H54 (cell line): ENCODE measurements at regions not wholly inside any gene's neighbourhood (a gene's known extent, or its start where the extent isn't known, plus 50 kb on each side); places are given as distances from the start of the nearest gene placed in this dataset.

ENCODE experiments used
- DNase-seq: peaks from one replicate; pipeline ENCODE4 v3.0.0; 2011; ENCODE audit warnings: low spot score, mixed read lengths; ENCODE audit not compliant: insufficient read length
- FAIRE-seq: peaks from 3 replicates; lab custom pipeline; 2011; peaks lifted over from hg19 to GRCh38; lab: Jason Lieb, UNC
- POLR2A ChIP-seq: IDR thresholded peaks from 2 replicates; pipeline ENCODE4 v1.6.1; 2011; ENCODE audit warnings: low read depth, mild to moderate bottlenecking, low read length

DNA sequence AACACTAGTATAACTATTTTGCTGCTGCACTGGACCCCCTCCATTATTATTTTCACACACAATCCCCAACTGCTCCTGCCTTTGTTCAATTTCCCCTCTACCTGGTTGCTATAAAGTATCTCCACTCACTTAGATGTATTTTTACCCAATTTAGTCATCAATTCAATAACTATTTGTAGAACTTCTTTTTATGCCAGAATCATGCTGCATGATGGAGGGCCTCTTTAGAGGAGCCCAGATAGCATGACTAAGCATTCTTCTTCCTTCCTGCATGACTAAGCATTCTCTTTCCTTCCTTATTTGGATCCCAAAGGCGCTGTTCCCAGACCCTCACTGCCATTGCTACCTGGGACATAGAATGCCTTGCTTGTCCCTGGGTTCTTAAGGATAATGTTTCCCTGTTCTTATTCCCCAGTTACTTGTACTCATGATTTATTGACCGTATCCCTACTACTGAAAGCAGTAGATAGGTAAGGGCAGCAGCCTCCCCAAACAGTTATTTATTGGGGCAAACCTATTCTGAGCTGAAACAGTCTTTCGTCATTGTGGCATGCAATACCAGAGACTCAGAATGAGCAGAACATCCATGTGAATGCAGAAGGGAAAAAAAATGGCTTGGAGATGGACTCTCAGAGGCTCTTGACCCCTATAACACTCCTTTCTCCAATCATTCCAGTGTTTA is 89.3 kb upstream of the AKT3 start:
- no peak for TF ChIP-seq POLR2A
- FAIRE-seq: no peak
- no peak for DNase-seq

DNA sequence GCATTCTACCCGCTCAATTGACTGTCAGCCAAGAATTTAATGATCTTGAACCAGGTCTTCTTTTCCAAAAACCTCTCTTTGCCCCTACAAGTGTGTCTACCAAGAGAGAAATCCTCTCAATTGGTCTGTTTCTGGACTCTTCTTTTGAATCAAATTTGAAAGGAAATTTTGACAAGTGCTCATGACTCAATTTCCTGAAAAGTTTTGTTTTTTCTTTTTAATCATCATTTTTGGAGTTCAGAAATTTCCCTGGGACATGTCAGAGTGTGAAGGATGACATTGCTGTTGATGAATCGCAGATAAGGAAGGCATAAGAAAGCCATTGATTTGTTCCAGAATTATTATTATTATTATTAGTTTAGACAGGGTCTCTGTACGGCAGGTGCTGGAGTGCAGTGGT is 88.2 kb upstream of the AKT3 start:
- DNase-seq: no peak
- TF ChIP-seq POLR2A: no peak
- FAIRE-seq: no peak

DNA sequence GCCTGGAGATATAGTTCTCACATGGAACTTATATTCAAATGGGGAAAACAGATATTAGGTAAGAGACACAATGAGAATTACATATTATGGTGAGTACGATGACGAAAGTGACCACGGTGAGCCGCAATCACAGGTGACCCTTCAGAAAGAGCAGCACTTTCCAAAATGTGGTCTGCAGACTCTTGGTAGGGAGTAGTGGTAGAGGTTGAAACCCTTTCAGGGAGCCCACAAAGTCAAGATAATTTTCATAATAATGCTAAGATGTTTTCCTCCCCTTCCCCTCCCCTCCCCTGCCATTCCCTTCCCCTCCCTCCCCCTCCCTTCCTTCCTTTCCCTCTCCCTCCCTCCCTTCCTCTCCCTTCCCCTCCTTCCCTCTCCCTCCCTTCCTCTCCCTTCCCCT is 83.5 kb upstream of the AKT3 start:
- no peak for TF ChIP-seq POLR2A
- no peak for DNase-seq
- no peak for FAIRE-seq

DNA sequence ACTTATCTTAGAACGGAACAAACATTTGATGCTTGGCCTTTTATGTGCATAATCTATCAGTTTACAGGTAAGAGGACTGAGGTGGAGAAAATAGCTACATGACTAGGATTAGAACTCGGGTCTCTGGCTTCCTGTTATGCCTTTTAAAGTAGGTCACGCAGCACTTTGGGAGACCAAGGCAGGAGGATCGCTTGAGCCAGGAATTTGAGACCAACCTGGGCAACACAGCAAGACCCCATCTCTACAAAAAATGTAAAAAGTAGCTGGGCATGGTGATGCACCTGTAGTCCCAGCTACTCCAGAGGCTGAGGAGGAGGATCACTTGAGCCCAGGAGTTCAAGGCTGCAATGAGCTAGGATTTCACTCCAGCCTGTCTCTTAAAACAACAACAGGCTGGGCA is 81.9 kb upstream of the AKT3 start:
- TF ChIP-seq POLR2A: no peak
- FAIRE-seq (no peak), DNase-seq (no peak)

DNA sequence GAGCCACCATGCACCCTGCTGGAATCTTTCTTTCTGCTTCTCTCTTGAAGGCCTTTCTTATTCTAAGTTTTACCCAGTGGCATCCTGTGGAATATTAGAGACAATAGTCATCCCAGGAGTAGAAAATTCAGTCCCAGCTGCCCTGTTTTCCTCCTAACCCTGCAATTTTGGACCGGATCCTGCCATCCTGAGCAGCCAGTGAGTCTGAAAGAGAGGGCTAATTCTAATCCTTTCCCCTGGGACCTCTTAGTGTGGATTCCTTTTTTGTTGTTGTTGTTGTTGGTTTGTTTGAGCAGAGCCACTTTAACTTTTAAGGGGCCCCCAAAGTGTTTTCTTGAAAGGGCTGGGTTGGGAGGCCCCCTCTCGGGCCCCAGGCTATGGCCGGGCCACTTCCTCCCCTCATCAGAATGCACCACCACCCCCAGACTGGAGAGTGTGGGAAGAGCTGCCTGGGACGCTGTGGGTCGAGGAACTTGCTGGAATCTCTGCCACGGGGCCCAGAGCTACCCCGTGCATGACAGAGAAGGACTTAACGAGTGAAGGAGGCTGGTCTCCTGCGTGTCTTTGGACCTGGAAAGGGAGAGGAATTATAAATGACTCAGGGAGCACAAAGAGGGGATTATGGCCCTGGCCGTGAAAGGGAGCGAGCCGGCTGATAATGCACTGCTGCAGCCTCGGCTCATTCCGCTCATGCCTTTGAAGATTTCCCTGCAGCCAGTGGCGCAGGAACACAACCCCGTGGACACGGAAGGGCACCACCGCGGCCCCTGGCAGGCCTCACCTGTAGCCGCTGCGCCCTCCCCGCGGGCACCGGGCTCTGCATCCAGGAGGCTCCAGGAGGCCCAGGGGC is 81.0 kb upstream of the AKT3 start:
- FAIRE-seq (no peak), DNase-seq (no peak)
- TF ChIP-seq POLR2A: no peak

DNA sequence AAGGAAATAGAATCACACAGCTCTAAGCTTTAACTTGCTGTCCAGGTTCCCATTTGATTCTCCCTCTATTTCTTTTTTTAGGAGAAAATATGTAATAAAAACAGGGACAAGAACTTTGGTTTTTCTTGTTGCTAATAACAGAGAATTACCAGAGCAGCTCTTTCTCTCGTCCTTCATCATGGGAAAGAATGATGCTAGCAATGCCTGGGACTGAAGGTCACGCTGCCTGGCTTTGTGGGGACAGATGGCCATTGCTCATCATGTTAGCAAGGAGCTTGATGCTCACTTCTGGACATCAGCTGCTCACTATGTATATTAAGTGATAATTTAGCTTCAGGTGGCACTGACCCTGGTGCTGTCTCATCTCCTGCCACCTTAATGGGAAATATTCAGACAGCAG is 77.3 kb upstream of the AKT3 start:
- TF ChIP-seq POLR2A: no peak
- DNase-seq (no peak), FAIRE-seq (no peak)

DNA sequence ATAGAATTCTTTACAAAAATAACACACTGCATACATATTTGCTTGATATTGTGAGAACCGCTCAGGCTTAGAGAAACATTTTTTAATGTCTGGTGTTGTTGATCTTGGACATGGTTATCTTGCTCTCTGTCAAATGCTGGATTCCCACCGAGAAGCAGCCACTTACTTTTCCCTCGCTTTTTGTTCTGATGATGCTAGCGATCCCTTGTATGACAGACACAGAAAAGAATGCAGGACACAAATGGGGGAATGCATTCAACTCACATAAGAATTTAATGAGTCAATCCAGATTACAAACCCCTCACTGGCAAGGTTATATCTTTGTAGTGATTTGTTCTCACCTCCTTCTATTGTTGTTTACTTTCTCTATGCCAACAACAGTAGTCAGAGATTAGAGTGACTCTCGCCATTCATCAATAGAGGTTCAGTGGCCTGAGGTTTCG is 76.8 kb upstream of the AKT3 start:
- DNase-seq: peak; percentile 60

DNA sequence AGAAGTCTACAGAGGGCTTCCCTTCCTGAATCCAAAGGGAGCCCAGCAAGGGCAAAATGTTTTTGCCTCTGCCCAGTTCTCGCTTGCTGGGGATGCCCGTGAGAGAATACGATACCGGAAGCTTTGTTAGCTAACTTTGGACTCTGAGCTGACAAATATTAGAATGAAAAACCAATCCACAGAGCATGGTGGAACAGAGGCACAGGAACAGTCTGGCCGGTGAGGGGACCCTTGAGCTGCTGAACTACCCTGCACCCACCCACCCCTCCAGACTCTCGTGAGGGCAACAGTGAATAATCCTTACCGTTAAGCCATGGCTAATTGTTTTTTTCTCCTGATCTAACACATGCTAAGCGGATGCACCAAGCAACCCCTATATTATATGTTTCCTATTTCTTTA is 76.3 kb upstream of the AKT3 start:
- no peak for TF ChIP-seq POLR2A
- no peak for FAIRE-seq
- DNase-seq: no peak

More for the DNA sequence above, 76.8 kb upstream of the AKT3 start:
- TF ChIP-seq POLR2A: no peak
- FAIRE-seq: peak; percentile 15

DNA sequence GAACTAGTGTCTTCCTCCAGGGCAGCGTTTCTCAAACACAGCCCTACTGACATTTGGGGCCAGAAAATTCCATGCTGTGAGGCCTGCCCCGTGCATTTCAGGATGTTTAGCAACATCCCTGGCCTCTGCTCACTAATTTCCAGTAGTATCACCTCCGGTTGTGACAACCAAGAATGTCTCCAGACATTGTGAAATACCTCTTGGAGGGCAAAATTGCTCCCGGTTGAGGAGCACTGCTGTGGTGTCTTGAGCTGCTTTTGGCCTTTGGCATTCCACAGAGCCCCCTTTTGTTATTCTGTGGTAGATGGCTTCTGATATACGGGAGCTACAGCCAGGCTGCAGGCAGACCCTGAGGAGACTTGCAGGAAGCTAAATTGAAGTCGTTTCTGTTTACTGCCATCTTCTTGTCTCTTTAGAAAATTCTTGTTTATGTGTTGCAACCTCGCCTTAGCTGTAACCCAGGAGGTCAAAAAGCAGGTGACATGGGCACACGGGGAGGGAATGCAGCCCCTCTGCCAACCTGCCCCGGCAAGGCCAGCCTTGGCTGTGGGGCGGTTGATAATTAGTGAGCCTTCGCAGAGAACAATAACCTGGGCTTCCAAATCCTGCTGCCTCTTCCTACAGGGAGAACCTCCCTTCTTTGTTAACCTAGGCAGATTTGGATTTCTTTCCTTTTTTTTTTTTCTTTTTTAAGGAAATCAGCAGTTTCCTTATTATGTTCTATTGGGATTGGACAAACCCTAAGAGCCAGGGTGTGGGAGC is 74.7 kb upstream of the AKT3 start:
- TF ChIP-seq POLR2A: no peak
- DNase-seq (no peak), FAIRE-seq (no peak)

DNA sequence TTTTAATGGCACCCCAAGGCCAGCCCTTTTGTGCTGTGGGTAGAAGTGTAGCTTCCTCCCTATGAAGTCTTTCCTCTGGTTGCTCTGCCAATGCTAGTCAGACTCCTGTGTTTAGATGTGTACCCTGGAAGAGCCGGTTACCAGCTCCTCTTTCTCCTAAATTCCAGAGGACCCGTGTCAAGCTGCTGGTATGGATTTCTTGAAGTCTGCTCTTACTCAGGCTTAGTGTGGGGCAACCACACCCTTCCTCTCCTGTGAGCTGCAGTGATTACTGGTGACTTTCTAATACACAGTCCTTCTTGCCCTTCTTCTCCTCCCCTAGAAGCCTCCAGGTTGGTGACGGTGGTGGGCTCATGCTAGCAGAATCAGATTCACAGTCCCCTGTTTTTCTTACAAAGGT is 74.1 kb upstream of the AKT3 start:
- FAIRE-seq: no peak
- peak; percentile 57 for DNase-seq
- TF ChIP-seq POLR2A: no peak

DNA sequence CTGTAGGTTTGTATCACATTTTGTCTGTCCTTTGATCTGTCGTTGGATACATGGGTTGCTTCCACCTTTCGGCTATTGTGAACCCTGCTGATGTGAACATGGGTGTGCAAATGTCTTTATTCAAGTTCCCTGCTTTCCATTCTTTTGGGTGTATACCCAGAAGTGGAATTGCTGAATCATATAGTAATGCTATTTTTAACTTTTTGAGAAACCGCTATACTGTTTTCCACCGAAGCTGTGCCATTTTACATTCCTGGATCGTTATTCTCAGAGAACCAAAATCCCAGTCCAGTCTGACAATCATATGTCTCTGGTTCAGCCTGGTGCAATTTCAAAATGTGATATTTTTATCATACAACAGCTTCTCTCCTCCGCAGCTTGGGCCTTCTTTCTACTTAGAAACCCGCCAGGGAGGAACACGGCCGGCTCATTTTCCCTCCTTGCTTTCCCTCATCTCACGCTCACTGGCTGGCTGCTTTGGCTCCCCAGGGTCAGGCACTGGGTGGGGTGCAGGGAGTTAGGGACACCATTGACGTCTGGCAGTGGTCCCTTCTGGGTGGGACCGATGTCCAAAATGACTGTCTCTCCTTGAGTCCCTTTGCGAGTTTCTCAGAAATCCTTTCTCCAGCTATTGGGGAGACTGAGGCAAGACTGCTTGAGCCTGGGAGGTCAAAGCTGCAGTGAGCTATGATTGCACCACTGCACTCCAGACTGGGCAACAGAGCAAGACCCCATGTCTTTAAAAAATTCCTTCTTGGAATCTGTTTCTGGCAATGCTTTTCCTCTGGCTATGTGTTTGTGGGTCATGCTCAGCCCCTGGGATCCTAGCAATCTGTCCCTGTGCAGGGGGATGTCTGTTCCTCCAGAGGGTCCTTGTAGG is 73.5 kb upstream of the AKT3 start:
- no peak for DNase-seq
- no peak for TF ChIP-seq POLR2A
- FAIRE-seq: no peak

DNA sequence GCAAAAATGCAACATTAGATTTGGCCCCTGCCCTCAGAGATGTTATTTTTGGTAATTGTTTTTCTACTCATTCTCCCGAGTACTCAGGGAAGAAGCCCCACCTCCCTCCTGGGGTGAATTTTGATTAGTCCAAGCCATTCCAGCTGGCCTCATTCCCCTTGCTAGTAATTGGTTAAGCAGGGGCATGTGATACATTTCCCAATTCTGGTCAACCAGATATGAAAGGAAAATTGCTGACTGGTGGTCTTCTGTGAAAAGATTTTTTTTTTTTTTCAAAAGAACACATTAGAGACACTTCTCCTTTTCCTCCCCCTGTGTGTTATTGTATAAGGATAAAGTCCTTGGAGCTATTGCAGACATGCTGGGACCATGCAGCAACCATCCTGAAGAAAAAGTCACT is 71.1 kb upstream of the AKT3 start:
- DNase-seq: no peak
- TF ChIP-seq POLR2A: no peak
- FAIRE-seq: no peak
